Right ventricle myocardium inferior (tissue), 1 donor: ENCODE measurements at regions not wholly inside any gene's neighbourhood (a gene's known extent, or its start where the extent isn't known, plus 50 kb on each side); places are given as distances from the start of the nearest gene placed in this dataset.

Experiments
- ATAC-seq: fragments of 200-7000 bp; cut with Tn5 transposase; one replicate; pipeline ENCODE4 v1.9.1; 2020; ENCODE audit warnings: mild to moderate bottlenecking, moderate library complexity
- DNase-seq: peaks from one replicate; pipeline ENCODE4 v3.0.0; 2021; ENCODE audit errors: missing footprints
- intact Hi-C: fragments of 100-400 bp; cut with DNase I; formaldehyde crosslinking; loops from one replicate; pipeline ENCODE4 v1.11.0; 2022
- donor health status: DM: no; HTN: yes; CAD: no; lungs with severe emphysema.

DNA sequence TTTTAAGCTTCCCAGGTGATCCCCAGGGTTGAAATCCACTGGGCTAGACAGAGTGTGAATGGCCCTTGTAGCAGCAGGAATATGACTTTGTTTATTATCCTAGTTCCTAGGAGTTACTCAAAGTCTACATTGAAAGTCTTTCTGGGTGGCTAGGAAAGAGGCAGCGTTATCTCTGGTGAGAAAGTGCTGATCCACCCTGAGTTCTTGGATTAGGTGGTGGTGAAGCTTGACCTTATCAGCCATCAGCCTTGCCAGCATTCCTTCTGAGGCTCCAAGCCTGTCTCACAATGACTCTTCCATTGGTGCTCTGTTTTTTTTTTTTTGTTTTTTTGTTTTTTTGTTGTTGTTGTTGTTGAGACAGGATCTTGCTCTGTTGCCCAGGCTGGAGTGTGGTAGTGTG lies 83.1 kb upstream of the CLCN4 start:
- intact Hi-C loops = no loop called here
- ATAC-seq (no peak), DNase-seq (no peak)

- ATAC-seq = no peak
- intact Hi-C loops = no loop called here
- DNase-seq = no peak
Observed at GRCh38 chrX:10074241-10074941, 82.4 kb upstream of the CLCN4 start.

GRCh38 chrX:10076765-10077164 lies 80.0 kb upstream of the CLCN4 start:
- ATAC-seq (no peak), DNase-seq (no peak)
- intact Hi-C loops = no loop called here

DNA sequence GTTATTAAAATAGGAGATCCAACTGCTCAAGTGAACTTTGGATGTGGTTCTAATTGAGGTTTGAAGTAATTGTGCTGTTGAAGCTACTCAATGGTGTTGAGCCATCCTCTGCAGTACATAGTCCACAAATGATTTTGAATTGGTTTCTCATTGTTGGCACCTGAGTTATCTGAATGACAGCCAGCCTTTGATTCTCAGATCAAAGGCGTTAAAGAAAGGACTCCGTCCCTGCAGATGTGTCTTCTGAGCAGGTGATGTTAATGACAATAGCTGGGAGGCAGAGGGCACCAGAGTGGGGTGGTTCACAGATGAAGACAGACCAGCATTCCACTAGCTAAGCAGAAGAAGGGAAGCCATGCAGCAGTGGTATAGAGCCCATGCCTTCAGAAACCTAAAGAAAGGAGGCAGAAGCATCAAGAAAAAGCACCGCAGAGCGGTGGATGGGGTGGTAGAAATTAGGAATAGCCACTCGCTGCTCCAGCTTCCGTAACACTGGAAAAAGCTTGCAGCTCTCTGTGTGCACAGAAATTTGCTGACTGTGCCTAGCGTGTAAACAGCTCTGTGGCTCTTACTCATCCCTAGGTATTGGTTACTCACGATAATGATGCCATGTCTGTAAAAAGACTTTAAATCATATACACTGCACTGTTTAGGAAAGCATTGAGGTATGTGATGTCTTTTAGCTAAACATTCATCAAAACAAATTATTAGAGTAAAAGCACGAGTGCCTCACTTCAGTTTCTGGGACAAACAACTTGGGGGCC lies 79.2 kb upstream of the CLCN4 start:
- intact Hi-C loops = no loop called here
- no peak for ATAC-seq
- no peak for DNase-seq

DNA sequence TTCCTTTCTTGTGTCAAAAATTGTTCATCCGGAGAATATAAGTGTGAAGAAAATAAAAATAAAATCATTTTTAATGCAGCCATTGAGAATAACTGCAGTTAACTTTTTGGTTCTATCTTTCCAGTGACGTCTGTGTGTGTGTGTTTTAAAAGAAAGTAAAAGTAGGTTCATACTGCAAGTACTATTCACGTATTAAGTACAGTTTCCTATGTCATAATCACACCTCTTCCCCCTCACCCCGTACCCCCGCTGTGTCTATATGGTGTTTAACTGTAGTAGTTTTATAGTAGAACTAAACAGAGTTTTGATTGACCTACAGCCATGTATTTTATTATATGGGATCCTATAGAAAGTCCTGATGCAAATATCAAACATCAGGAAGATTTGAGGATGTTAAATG lies 78.5 kb upstream of the CLCN4 start:
- no peak for ATAC-seq
- DNase-seq = no peak
- intact Hi-C loops = no loop called here

GRCh38 chrX:10079231-10079630 lies 77.5 kb upstream of the CLCN4 start:
- no peak for ATAC-seq
- intact Hi-C loops = no loop called here
- no peak for DNase-seq

DNA sequence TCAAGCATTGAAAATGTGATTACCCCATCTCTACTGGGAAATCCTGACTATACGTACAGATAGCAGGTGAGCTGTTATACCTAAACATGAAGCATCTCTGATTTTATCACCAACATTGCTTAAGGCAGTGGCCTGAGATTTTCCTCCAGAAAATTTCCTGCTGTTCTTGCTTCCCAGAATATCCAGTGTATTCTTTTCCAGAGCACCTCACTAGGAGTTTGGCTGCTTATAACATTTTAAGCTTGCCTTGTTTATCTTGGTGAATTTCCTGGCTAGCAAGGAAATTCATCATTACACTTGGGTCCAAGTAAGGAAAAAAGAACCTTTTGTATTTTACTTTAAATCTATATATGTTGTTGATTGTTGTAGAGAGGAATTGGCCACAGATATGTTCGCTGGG lies 73.0 kb upstream of the CLCN4 start:
- ATAC-seq = no peak
- intact Hi-C loops = loop anchor here (1.0 kb wide), 1 partner anchor 68 kb away; no protein-coding TSS in a partner anchor
- no peak for DNase-seq

- DNase-seq = no peak
- no peak for ATAC-seq
- intact Hi-C loops = no loop called here
Observed at GRCh38 chrX:10085223-10085622, 71.6 kb upstream of the CLCN4 start.

GRCh38 chrX:10086676-10087075 lies 70.1 kb upstream of the CLCN4 start:
- DNase-seq (no peak), ATAC-seq (peak; percentile 50)
- intact Hi-C loops = no loop called here

GRCh38 chrX:10087391-10087790 lies 69.4 kb upstream of the CLCN4 start:
- intact Hi-C loops = no loop called here
- ATAC-seq (no peak), DNase-seq (no peak)

DNA sequence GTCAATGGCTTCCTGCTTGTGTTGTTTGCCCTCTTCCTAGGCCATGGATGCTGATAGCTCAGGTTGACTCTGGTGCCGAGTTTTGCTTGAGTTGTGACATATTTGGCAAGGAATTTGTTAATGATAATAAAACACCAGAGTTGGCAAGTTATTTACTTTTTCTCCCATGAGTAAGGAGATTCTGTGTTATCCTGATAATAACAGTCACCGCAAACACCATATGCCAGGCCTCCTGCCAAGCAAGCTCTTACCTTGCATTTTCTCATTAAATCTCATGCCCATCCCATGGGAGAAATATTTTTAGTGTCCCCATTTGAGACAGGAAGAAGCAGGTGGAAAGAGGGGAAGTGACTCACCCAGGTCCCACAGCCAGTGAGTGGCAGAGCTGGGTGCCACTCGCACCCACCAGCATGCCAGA lies 67.4 kb upstream of the CLCN4 start:
- ATAC-seq (no peak), DNase-seq (no peak)
- intact Hi-C loops = no loop called here

DNA sequence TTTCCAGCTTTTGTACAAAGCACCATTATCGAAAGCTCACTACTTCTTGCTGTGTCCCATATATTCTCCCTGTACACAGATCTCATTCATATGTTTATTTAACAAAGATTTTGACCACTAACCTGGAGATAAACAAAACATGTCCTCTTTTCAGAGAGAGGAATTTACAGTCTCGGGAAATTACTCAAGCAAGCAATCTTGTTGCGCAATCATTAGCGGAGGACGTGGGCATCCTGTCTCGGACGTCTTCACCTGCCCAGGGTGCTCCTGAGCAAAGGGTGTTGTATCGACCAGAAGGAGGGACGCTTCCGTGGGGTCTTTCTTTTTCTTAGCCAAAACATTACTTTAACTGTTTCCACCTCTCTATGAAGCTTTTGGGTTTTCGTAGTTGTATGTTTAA lies 66.5 kb upstream of the CLCN4 start:
- no peak for ATAC-seq
- intact Hi-C loops = no loop called here

GRCh38 chrX:10095246-10095645 lies 61.5 kb upstream of the CLCN4 start:
- DNase-seq (no peak), ATAC-seq (no peak)
- intact Hi-C loops = no loop called here

More for the DNA sequence above, 66.5 kb upstream of the CLCN4 start:
- no peak for DNase-seq

- DNase-seq (no peak), ATAC-seq (no peak)
- intact Hi-C loops = no loop called here
Observed at GRCh38 chrX:10095698-10096432, 60.9 kb upstream of the CLCN4 start.

- intact Hi-C loops = no loop called here
- DNase-seq = no peak
- no peak for ATAC-seq
Observed at GRCh38 chrX:10098270-10098713, 58.5 kb upstream of the CLCN4 start.

DNA sequence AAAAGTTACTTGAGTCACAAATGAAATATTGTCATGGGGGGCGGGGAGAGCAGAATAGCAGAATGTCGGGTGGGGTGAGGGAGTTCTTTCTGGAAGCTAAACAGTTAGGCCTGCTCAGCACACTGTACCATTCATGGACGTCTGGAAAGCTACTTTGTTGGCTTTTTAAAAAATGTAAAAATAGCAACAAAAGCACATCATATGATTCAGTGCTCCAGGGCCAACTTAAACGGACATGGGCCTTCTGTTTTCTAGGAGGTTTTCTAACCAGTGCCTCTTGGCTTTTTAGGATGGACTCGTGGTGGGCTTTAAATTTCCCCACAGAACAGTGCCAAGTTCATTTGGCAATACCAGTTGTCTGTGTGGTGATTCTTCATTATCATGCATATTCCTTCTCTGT lies 57.4 kb upstream of the CLCN4 start:
- intact Hi-C loops = no loop called here
- no peak for DNase-seq
- peak; percentile 37 for ATAC-seq

DNA sequence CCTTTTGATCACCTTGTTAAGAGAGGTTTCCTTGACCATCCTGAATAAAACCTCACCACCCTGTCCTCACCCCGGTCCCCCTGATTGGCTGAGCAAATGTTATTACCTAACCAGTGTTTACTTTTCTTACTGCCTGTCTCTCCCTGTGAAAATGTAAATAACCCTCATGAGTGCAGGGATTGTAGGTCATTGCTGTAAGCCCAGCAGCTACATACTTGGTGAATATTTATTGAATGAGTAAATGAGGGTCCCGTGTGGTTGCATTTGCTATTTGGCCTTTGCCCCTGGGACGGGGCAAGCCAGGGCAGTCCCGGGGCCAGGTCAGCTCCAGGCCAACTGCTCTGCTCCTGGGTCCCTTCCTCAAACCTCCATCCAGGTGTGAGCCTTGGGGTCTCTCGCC lies 55.5 kb upstream of the CLCN4 start:
- DNase-seq (no peak), ATAC-seq (no peak)
- intact Hi-C loops = no loop called here

DNA sequence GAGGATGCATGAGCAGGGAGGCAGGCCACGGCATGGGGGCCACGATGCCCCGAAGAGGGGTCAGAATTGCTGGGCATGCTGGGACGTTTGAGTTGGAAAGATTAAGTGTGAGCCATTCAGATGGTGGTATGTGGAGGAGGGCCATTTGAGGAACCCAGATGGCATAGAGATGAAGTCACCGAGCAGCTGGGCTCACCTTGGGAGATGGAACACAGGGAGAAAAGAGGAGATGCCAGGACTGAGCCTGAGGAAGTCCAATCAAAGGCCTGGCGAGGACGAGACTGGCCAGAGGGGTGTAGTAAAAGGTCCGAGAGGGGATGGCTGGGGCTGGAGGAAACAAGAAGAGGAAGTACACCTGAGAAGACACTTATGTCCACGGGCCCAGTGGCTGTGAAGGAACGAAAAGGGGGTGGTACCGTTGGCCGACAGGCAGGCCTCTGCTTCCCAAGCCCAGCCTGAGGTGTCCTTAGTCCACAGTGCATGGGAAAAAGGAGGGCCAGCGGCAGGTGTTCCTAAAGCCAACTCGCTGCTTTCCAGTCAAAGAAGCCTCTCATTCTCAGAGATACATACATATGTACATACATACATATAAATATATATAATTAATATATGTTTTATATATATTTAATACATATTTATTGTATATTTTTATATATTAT lies 54.6 kb upstream of the CLCN4 start:
- intact Hi-C loops = no loop called here

GRCh38 chrX:10103023-10103422 lies 53.8 kb upstream of the CLCN4 start:
- ATAC-seq (no peak), DNase-seq (no peak)
- intact Hi-C loops = no loop called here

More for the DNA sequence above, 54.6 kb upstream of the CLCN4 start:
- ATAC-seq (no peak), DNase-seq (no peak)
